ENCODE measurements at regions not wholly inside any gene's neighbourhood (a gene's known extent, or its start where the extent isn't known, plus 50 kb on each side); places are given as distances from the start of the nearest gene placed in this dataset.
"Not testable (repeated sequence)": the region's sequence is repeated elsewhere in the genome, so short reads cannot be mapped to it uniquely, and the experiment has no call there.

- no peak overlapping the region for H3K4me3 Mint-ChIP-seq (ENCODE audit: low read depth)
- H3K36me3 Mint-ChIP-seq (ENCODE audit: insufficient read depth) = no peaks in the 10 kb centered on the region
- H3K27ac Mint-ChIP-seq = no peak overlapping the region
- peaks cover 17% of the 10 kb centered on the region for H3K27me3 Mint-ChIP-seq
- TF ChIP-seq CTCF (IDR thresholded peaks at IDR 0.05; ENCODE audit: unreplicated experiment) = no peak
- no peak for DNase-seq (ENCODE audit: low spot score, unreplicated experiment)
- no peaks in the 10 kb centered on the region for H3K4me1 Mint-ChIP-seq (ENCODE audit: low read depth)
- no peaks in the 10 kb centered on the region for H3K9me3 Mint-ChIP-seq (ENCODE audit: low read depth)
These were observed 73.5 kb upstream of the RASGRP1 start for GRCh38 chr15:38638126-38638525.

DNA sequence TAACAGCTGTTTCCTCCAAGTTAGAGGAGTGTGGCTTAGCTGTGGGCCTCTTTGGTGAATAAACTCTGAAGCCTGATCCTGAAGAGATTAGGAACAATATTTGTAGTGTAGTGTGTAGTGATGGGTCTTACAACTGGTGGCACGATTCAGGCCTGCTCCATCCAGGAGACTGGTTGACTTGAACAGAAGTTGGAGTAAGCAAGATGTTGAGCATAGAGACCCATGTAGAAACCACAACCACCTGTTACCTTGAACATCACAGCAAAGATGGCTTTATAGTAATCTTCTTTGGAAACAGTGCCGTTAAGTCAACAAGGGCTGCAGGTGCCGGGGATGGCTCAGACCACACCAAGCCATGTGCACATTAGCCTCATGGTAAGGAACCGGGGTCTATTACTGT is 74.2 kb upstream of the RASGRP1 start:
- DNase-seq (ENCODE audit: low spot score, unreplicated experiment) = no peak
- no peaks in the 10 kb centered on the region for H3K4me1 Mint-ChIP-seq (ENCODE audit: low read depth)
- no peaks in the 10 kb centered on the region for H3K9me3 Mint-ChIP-seq (ENCODE audit: low read depth)
- no peak overlapping the region for H3K4me3 Mint-ChIP-seq (ENCODE audit: low read depth)
- TF ChIP-seq CTCF (IDR thresholded peaks at IDR 0.05; ENCODE audit: unreplicated experiment) = no peak
- peaks cover 17% of the 10 kb centered on the region for H3K27me3 Mint-ChIP-seq
- H3K36me3 Mint-ChIP-seq (ENCODE audit: insufficient read depth) = no peaks in the 10 kb centered on the region
- H3K27ac Mint-ChIP-seq = no peak overlapping the region

DNA sequence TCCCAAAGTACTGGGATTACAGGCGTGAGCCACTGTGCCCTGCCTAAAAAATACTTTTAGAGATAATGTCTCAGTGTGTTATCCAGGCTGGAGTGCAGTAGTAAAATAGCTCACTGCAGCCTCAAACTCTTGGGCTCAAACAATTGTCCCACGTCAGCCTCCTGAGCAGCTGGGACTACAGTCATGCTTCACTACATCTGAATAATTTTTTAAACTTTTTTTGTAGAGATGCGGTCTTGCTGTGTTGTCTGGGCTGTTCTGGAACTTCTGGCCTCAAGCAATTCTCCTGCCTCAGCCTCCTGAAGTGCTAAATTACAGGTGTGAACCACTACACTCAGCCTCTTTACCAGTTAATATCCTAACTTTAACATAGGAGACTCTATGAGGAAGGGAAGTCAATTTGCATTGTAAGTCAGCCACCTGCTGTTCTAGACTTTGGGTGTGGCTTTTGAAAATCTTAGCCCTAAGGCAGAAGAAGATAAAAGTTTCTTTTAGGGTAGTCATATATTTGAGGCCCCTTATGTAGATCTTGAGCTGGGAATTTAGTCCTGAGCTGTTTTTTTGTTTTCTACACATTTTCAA is 78.2 kb upstream of the RASGRP1 start:
- H3K4me3 Mint-ChIP-seq (ENCODE audit: low read depth) = no peak overlapping the region
- H3K4me1 Mint-ChIP-seq (ENCODE audit: low read depth) = no peaks in the 10 kb centered on the region
- no peak for DNase-seq (ENCODE audit: low spot score, unreplicated experiment)
- no peaks in the 10 kb centered on the region for H3K9me3 Mint-ChIP-seq (ENCODE audit: low read depth)
- H3K27ac Mint-ChIP-seq = no peak overlapping the region
- H3K36me3 Mint-ChIP-seq (ENCODE audit: insufficient read depth) = no peaks in the 10 kb centered on the region
- H3K27me3 Mint-ChIP-seq = peaks cover 25% of the 10 kb centered on the region
- TF ChIP-seq CTCF (IDR thresholded peaks at IDR 0.05; ENCODE audit: unreplicated experiment) = no peak

- H3K36me3 Mint-ChIP-seq (ENCODE audit: insufficient read depth); H3K4me3 Mint-ChIP-seq (ENCODE audit: low read depth); H3K4me1 Mint-ChIP-seq (ENCODE audit: low read depth); H3K27ac Mint-ChIP-seq; DNase-seq (ENCODE audit: low spot score, unreplicated experiment); H3K9me3 Mint-ChIP-seq (ENCODE audit: low read depth): not testable (repeated sequence)
- H3K27me3 Mint-ChIP-seq = peaks cover 38% of the 10 kb centered on the region
These were observed 79.7 kb upstream of the RASGRP1 start for GRCh38 chr15:38644353-38644752.

DNA sequence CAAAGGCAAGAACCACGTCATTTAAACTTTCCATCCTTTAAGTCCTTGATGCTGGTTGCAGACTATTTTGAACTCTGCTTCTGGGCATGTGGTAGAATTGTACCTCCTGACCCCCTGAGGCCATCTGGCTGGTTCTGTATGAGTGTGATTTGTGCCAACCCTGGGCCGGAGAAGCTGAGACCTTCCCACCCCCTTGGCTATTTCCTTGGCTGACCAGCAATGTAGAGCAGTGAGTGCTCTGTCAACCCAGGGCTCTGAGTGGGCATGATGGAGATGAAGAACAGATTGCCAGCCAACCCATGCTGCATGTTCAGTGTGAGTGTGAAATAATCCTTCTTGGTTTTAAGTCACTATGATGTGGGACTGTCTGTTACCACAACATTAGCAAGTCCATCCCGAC is 82.1 kb upstream of the RASGRP1 start:
- no peak for TF ChIP-seq CTCF (IDR thresholded peaks at IDR 0.05; ENCODE audit: unreplicated experiment)
- no peaks in the 10 kb centered on the region for H3K4me1 Mint-ChIP-seq (ENCODE audit: low read depth)
- no peaks in the 10 kb centered on the region for H3K36me3 Mint-ChIP-seq (ENCODE audit: insufficient read depth)
- no peak overlapping the region for H3K4me3 Mint-ChIP-seq (ENCODE audit: low read depth)
- peaks cover 43% of the 10 kb centered on the region for H3K27me3 Mint-ChIP-seq
- H3K9me3 Mint-ChIP-seq (ENCODE audit: low read depth) = no peaks in the 10 kb centered on the region
- no peak overlapping the region for H3K27ac Mint-ChIP-seq
- DNase-seq (ENCODE audit: low spot score, unreplicated experiment) = no peak

DNA sequence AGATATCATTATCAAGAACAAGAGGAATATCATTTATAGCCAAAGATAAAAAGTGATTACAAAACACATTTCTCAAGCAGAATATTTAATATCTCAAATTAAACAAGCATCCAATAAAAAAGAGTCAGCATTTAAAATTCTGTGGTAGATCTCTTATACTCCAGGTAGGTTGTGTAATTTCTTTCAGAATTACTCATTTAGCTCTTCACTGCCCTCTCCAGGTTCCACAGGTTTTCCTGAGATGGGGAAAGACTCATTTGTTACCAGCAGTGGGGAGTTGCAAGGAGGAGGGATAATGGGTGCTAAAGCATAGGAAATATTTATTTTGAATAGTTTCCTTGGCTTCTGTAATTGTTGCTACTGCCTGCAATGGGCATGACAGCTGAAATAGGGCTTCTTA is 83.1 kb upstream of the RASGRP1 start:
- DNase-seq (ENCODE audit: low spot score, unreplicated experiment) = no peak
- H3K4me3 Mint-ChIP-seq (ENCODE audit: low read depth) = no peak overlapping the region

More for the DNA sequence above, 83.1 kb upstream of the RASGRP1 start:
- Mint-ChIP-seq H3K4me1 (ENCODE audit: low read depth) (no peaks in the 10 kb centered on the region), H3K36me3 (ENCODE audit: insufficient read depth) (no peaks in the 10 kb centered on the region), H3K27ac (no peak overlapping the region), H3K9me3 (ENCODE audit: low read depth) (no peaks in the 10 kb centered on the region), H3K27me3 (peaks cover 47% of the 10 kb centered on the region)
- peak; percentile 39 for TF ChIP-seq CTCF (IDR thresholded peaks at IDR 0.05; ENCODE audit: unreplicated experiment)

Data from progenitor cell of endocrine pancreas (in vitro differentiated cells).